Neural cell (in vitro differentiated cells): ENCODE measurements at regions not wholly inside any gene's neighbourhood (a gene's known extent, or its start where the extent isn't known, plus 50 kb on each side); places are given as distances from the start of the nearest gene placed in this dataset.

Experiments used
- H2AFZ ChIP-seq: fragments of 200-600, 300-800 bp; sonication (generic), shearing (Covaris generic); 2 replicates; pipeline ENCODE4 v1.6.0; 2014; ENCODE audit warnings: low read depth, mild to moderate bottlenecking, antibody characterized with exemption, low read length, moderate library complexity
- H3F3A ChIP-seq: fragments of 200-600 bp; shearing (Covaris generic); 2 replicates; pipeline ENCODE4 v1.6.1; 2016; ENCODE audit warnings: mild to moderate bottlenecking, moderate library complexity, mixed read lengths, antibody characterized with exemption, low read length; ENCODE audit not compliant: insufficient read depth, poor library complexity, severe bottlenecking
- H3K27ac ChIP-seq: fragments of 200-600, 300-800 bp; sonication (generic), shearing (Covaris generic); 2 replicates; pipeline ENCODE4 v1.5.1; 2014; ENCODE audit warnings: mild to moderate bottlenecking, low read length, moderate library complexity
- H3K27me3 ChIP-seq: fragments of 300-800, 200-600 bp; sonication (generic), shearing (Covaris generic); 2 replicates; pipeline ENCODE4 v1.6.0; 2014; ENCODE audit warnings: mild to moderate bottlenecking, low read depth, low read length, moderate library complexity; ENCODE audit not compliant: insufficient read depth
- H3K36me3 ChIP-seq: fragments of 300-800, 200-600 bp; sonication (generic), shearing (Covaris generic); 2 replicates; pipeline ENCODE4 v1.5.1; 2014; ENCODE audit warnings: mild to moderate bottlenecking, antibody characterized with exemption, low read length, moderate library complexity; ENCODE audit not compliant: insufficient read depth
- H3K4me2 ChIP-seq: fragments of 300-800, 200-600 bp; sonication (generic), shearing (Covaris generic); 2 replicates; pipeline ENCODE4 v1.6.0; 2014; ENCODE audit warnings: mild to moderate bottlenecking, low read length
- H3K4me3 ChIP-seq: fragments of 300-800, 200-600 bp; sonication (generic), shearing (Covaris generic); 2 replicates; pipeline ENCODE4 v1.5.1; 2014; ENCODE audit warnings: mild to moderate bottlenecking, low read length, moderate library complexity
- H3K79me2 ChIP-seq: fragments of 200-600 bp; shearing (Covaris generic); replicated peaks from 2 replicates; pipeline ENCODE4 v1.6.0; 2014; ENCODE audit warnings: mild to moderate bottlenecking, low read length, moderate library complexity; ENCODE audit not compliant: insufficient read depth
- H3K9ac ChIP-seq: fragments of 300-800, 200-600 bp; sonication (generic), shearing (Covaris generic); 2 replicates; pipeline ENCODE4 v1.6.1; 2016; ENCODE audit warnings: mild to moderate bottlenecking, low read length, mixed read lengths
- H3K9me2 ChIP-seq: fragments of 200-600 bp; shearing (Covaris generic); 2 replicates; pipeline ENCODE4 v1.6.1; 2016; ENCODE audit warnings: mild to moderate bottlenecking, low read length, mixed read lengths; ENCODE audit not compliant: insufficient read depth
- H3K9me3 ChIP-seq: fragments of 200-600, 300-800 bp; sonication (generic), shearing (Covaris generic); 2 replicates; pipeline ENCODE4 v1.6.1; 2016; ENCODE audit warnings: mild to moderate bottlenecking, mixed run types, low read length, moderate library complexity, mixed read lengths
- H4K20me1 ChIP-seq: fragments of 200-600 bp; shearing (Covaris generic); 2 replicates; pipeline ENCODE4 v1.6.1; 2016; ENCODE audit warnings: mild to moderate bottlenecking, mixed run types; ENCODE audit not compliant: insufficient read depth
- CTCF ChIP-seq: fragments of 450-650 bp; IDR thresholded peaks from 2 replicates; pipeline ENCODE4 v1.5.1; 2014; ENCODE audit warnings: antibody characterized with exemption, mild to moderate bottlenecking, moderate library complexity; ENCODE audit not compliant: poor library complexity, severe bottlenecking
- EP300 ChIP-seq: fragments of 450-650 bp; conservative IDR thresholded peaks from 2 replicates; pipeline ENCODE4 v1.6.1; 2014; ENCODE audit warnings: antibody characterized with exemption, mild to moderate bottlenecking, moderate library complexity; ENCODE audit not compliant: poor library complexity, severe bottlenecking
- EZH2 ChIP-seq: fragments of 200-600, 300-800 bp; shearing (Covaris generic), sonication (generic); IDR thresholded peaks from 2 replicates; pipeline ENCODE4 v1.6.1; 2014; ENCODE audit warnings: antibody characterized with exemption, low read length, borderline replicate concordance, mild to moderate bottlenecking; ENCODE audit not compliant: insufficient read depth, poor library complexity, severe bottlenecking
- MXI1 ChIP-seq: fragments of 450-650 bp; conservative IDR thresholded peaks from 2 replicates; pipeline ENCODE4 v1.6.1; 2014; ENCODE audit warnings: antibody characterized with exemption, mild to moderate bottlenecking; ENCODE audit not compliant: poor library complexity, severe bottlenecking
- POLR2AphosphoS5 ChIP-seq: IDR thresholded peaks from 2 replicates; pipeline ENCODE4 v1.6.1; 2012
- RAD21 ChIP-seq: fragments of 450-650 bp; conservative IDR thresholded peaks from 2 replicates; pipeline ENCODE4 v1.6.1; 2014; ENCODE audit warnings: antibody characterized with exemption, mild to moderate bottlenecking, moderate library complexity
- REST ChIP-seq: IDR thresholded peaks from 2 replicates; pipeline ENCODE4 v1.6.1; 2012; ENCODE audit warnings: borderline replicate concordance
- SMC3 ChIP-seq: fragments of 450-650 bp; conservative IDR thresholded peaks from 2 replicates; pipeline ENCODE4 v1.6.1; 2014; ENCODE audit warnings: antibody characterized with exemption, mild to moderate bottlenecking, moderate library complexity; ENCODE audit not compliant: poor library complexity
- TAF1 ChIP-seq: IDR thresholded peaks from 2 replicates; pipeline ENCODE4 v1.6.1; 2012; ENCODE audit warnings: low read depth

GRCh38 chr5:66343370-66344071, 199.4 kb downstream of the SREK1 start:
- no peaks in the 10 kb centered on the region for H3K27me3 ChIP-seq
- TF ChIP-seq RAD21 (no peak), MXI1 (no peak), POLR2AphosphoS5 (no peak), EP300 (no peak), TAF1 (no peak)
- H2AFZ ChIP-seq: no peak overlapping the region
- H4K20me1 ChIP-seq: no peaks in the 10 kb centered on the region
- no peaks in the 10 kb centered on the region for H3F3A ChIP-seq
- no peaks in the 10 kb centered on the region for H3K9me3 ChIP-seq
- H3K9me2 ChIP-seq: no peaks in the 10 kb centered on the region
- H3K79me2 ChIP-seq: no peaks in the 10 kb centered on the region
- no peaks in the 10 kb centered on the region for H3K36me3 ChIP-seq
- H3K27ac ChIP-seq: no peak overlapping the region
- no peak overlapping the region for H3K4me2 ChIP-seq
- H3K9ac ChIP-seq: no peak overlapping the region
- no peak overlapping the region for H3K4me3 ChIP-seq

- Histone ChIP-seq H3K9me2 (no peaks in the 10 kb centered on the region), H3K79me2 (no peaks in the 10 kb centered on the region), H3K27me3 (no peaks in the 10 kb centered on the region), H3K9ac (no peak overlapping the region), H3K36me3 (no peaks in the 10 kb centered on the region), H3K4me3 (no peak overlapping the region), H3K4me2 (no peak overlapping the region), H4K20me1 (no peaks in the 10 kb centered on the region), H3F3A (no peaks in the 10 kb centered on the region), H2AFZ (no peak overlapping the region), H3K27ac (no peak overlapping the region), H3K9me3 (no peaks in the 10 kb centered on the region)
- no peak for TF ChIP-seq SMC3
- no peak for TF ChIP-seq TAF1
- TF ChIP-seq RAD21: no peak
- TF ChIP-seq REST: no peak
- TF ChIP-seq EP300: no peak
- no peak for TF ChIP-seq CTCF
- no peak for TF ChIP-seq EZH2
- no peak for TF ChIP-seq MXI1
- no peak for TF ChIP-seq POLR2AphosphoS5
These were observed 200.4 kb downstream of the SREK1 start for GRCh38 chr5:66344544-66344943.
